ENCODE measurements at regions not wholly inside any gene's neighbourhood (a gene's known extent, or its start where the extent isn't known, plus 50 kb on each side); places are given as distances from the start of the nearest gene placed in this dataset.

- no peak for DNase-seq (ENCODE audit: low read depth, low spot score)
- no peak overlapping the region for H3K4me3 ChIP-seq (ENCODE audit: low read length)
Measured at GRCh38 chr10:4195213-4195612, 410.2 kb upstream of the KLF6 start.

GRCh38 chr10:4194231-4194630 lies 409.2 kb upstream of the KLF6 start:
- no peak for DNase-seq (ENCODE audit: low read depth, low spot score)
- H3K4me3 ChIP-seq (ENCODE audit: low read length), result no peak overlapping the region

- H3K4me3 ChIP-seq (ENCODE audit: low read length), result no peak overlapping the region
- no peak for DNase-seq (ENCODE audit: low read depth, low spot score)
Measured at GRCh38 chr10:4191894-4192293, 406.9 kb upstream of the KLF6 start.

GRCh38 chr10:4191354-4191753 lies 406.3 kb upstream of the KLF6 start:
- no peak overlapping the region for H3K4me3 ChIP-seq (ENCODE audit: low read length)
- no peak for DNase-seq (ENCODE audit: low read depth, low spot score)

GRCh38 chr10:4190876-4191275 lies 405.9 kb upstream of the KLF6 start:
- DNase-seq (ENCODE audit: low read depth, low spot score), result no peak
- no peak overlapping the region for H3K4me3 ChIP-seq (ENCODE audit: low read length)

- no peak overlapping the region for H3K4me3 ChIP-seq (ENCODE audit: low read length)
- no peak for DNase-seq (ENCODE audit: low read depth, low spot score)
Measured at GRCh38 chr10:4189281-4189680, 404.3 kb upstream of the KLF6 start.

- H3K4me3 ChIP-seq (ENCODE audit: low read length), result no peak overlapping the region
- no peak for DNase-seq (ENCODE audit: low read depth, low spot score)
Measured at GRCh38 chr10:4188406-4188805, 403.4 kb upstream of the KLF6 start.

GRCh38 chr10:4186849-4187540 lies 402.0 kb upstream of the KLF6 start:
- no peak for DNase-seq (ENCODE audit: low read depth, low spot score)
- H3K4me3 ChIP-seq (ENCODE audit: low read length), result no peak overlapping the region

GRCh38 chr10:4183761-4184261 lies 398.8 kb upstream of the KLF6 start:
- no peak overlapping the region for H3K4me3 ChIP-seq (ENCODE audit: low read length)
- no peak for DNase-seq (ENCODE audit: low read depth, low spot score)

- no peak for DNase-seq (ENCODE audit: low read depth, low spot score)
- H3K4me3 ChIP-seq (ENCODE audit: low read length), result no peak overlapping the region
Measured at GRCh38 chr10:4181621-4182049, 396.6 kb upstream of the KLF6 start.

GRCh38 chr10:4181081-4181480 lies 396.1 kb upstream of the KLF6 start:
- DNase-seq (ENCODE audit: low read depth, low spot score), result no peak
- no peak overlapping the region for H3K4me3 ChIP-seq (ENCODE audit: low read length)

GRCh38 chr10:4177791-4178190 lies 392.8 kb upstream of the KLF6 start:
- no peak overlapping the region for H3K4me3 ChIP-seq (ENCODE audit: low read length)
- DNase-seq (ENCODE audit: low read depth, low spot score), result no peak

- DNase-seq (ENCODE audit: low read depth, low spot score), result no peak
- no peak overlapping the region for H3K4me3 ChIP-seq (ENCODE audit: low read length)
Measured at GRCh38 chr10:4176500-4177281, 391.7 kb upstream of the KLF6 start.

GRCh38 chr10:4174197-4174596 lies 389.2 kb upstream of the KLF6 start:
- DNase-seq (ENCODE audit: low read depth, low spot score), result no peak
- no peak overlapping the region for H3K4me3 ChIP-seq (ENCODE audit: low read length)

GRCh38 chr10:4170633-4171314 lies 385.8 kb upstream of the KLF6 start:
- DNase-seq (ENCODE audit: low read depth, low spot score), result no peak
- H3K4me3 ChIP-seq (ENCODE audit: low read length), result no peak overlapping the region

- no peak overlapping the region for H3K4me3 ChIP-seq (ENCODE audit: low read length)
- DNase-seq (ENCODE audit: low read depth, low spot score), result no peak
Measured at GRCh38 chr10:4170181-4170580, 385.2 kb upstream of the KLF6 start.

- no peak overlapping the region for H3K4me3 ChIP-seq (ENCODE audit: low read length)
- no peak for DNase-seq (ENCODE audit: low read depth, low spot score)
Measured at GRCh38 chr10:4169448-4169847, 384.4 kb upstream of the KLF6 start.

- H3K4me3 ChIP-seq (ENCODE audit: low read length), result no peak overlapping the region
- no peak for DNase-seq (ENCODE audit: low read depth, low spot score)
Measured at GRCh38 chr10:4167216-4167615, 382.2 kb upstream of the KLF6 start.

GRCh38 chr10:4162571-4163286 lies 377.7 kb upstream of the KLF6 start:
- no peak for DNase-seq (ENCODE audit: low read depth, low spot score)
- H3K4me3 ChIP-seq (ENCODE audit: low read length), result no peak overlapping the region

All from Jurkat, Clone E6-1 (cell line).